Endothelial cell of umbilical vein (primary cell): ENCODE measurements at regions not wholly inside any gene's neighbourhood (a gene's known extent, or its start where the extent isn't known, plus 50 kb on each side); places are given as distances from the start of the nearest gene placed in this dataset.

Experiments used
- BruUV-seq: library from RNA; stranded (reverse); fragments of 400-500 nt; replicated peaks from 2 replicates; lab custom pipeline; 2021; lab: Mats Ljungman, UMichigan
- CTCF ChIA-PET: fragments of 300-600, 350-600 bp; sonication (Branson Sonifier 250); formaldehyde crosslinking; loops from one replicate; lab custom pipeline; 2021; ENCODE audit warnings: antibody characterized with exemption, inconsistent platforms; lab: Charles Lee
- POLR2A ChIA-PET: fragments of 300-600, 350-600 bp; sonication (Branson Sonifier 250); formaldehyde crosslinking; loops from one replicate; lab custom pipeline; 2021; ENCODE audit warnings: antibody characterized with exemption, inconsistent platforms; lab: Charles Lee
- DNase-seq: peaks from one replicate; pipeline ENCODE4 v3.0.0-alpha.2; 2011; ENCODE audit warnings: low read depth, low spot score
- FAIRE-seq: peaks from 2 replicates; lab custom pipeline; 2011; peaks lifted over from hg19 to GRCh38; lab: Jason Lieb, UNC
- H2AFZ ChIP-seq: 2 replicates; pipeline ENCODE4 v1.6.0; 2012; ENCODE audit warnings: low read depth, low read length, control low read depth, inconsistent platforms
- H3K27ac ChIP-seq: 2 replicates; pipeline ENCODE4 v1.5.1; 2011; ENCODE audit warnings: low read depth, mild to moderate bottlenecking, control low read depth, low read length, moderate library complexity; ENCODE audit not compliant: insufficient read depth
- H3K27me3 ChIP-seq, 2 experiments: 2 replicates each; pipeline versions ENCODE4 v1.6.0 to v1.6.1; 2011; ENCODE audit warnings: low read length in 2 of 2, mixed read lengths in 1 of 2; ENCODE audit not compliant: control insufficient read depth in 2 of 2, insufficient read depth in 2 of 2
- H3K36me3 ChIP-seq, 2 experiments: 2 replicates in 1 of 2; 3 replicates in 1 of 2; pipeline ENCODE4 v1.5.1; 2011; ENCODE audit warnings: low read length in 2 of 2, mild to moderate bottlenecking in 1 of 2, moderate library complexity in 1 of 2; ENCODE audit not compliant: control insufficient read depth in 2 of 2, insufficient read depth in 2 of 2; ENCODE audit errors: extremely low read depth in 1 of 2
- H3K4me1 ChIP-seq: 3 replicates; pipeline ENCODE4 v1.5.1; 2011; ENCODE audit warnings: mild to moderate bottlenecking, low read length; ENCODE audit not compliant: control insufficient read depth, insufficient read depth; ENCODE audit errors: extremely low read depth
- H3K4me2 ChIP-seq: 2 replicates; pipeline ENCODE4 v1.6.1; 2011; ENCODE audit warnings: low read length, control low read depth, mixed read lengths; ENCODE audit not compliant: insufficient read depth
- H3K4me3 ChIP-seq, 3 experiments: fragments of 200-600 bp in 1 of 3; sonication (generic), shearing (Covaris generic) in 1 of 3; replicated peaks in 1 of 3; 2 replicates each; pipeline ENCODE4 v1.5.1; 2011 to 2016; ENCODE audit warnings: control low read depth in 3 of 3, low read length in 3 of 3, mild to moderate bottlenecking in 2 of 3, inconsistent platforms in 1 of 3, low read depth in 1 of 3, moderate library complexity in 1 of 3; ENCODE audit not compliant: insufficient read depth in 1 of 3
- H3K79me2 ChIP-seq: 2 replicates; pipeline ENCODE4 v1.6.0; 2012; ENCODE audit warnings: low read length, inconsistent platforms; ENCODE audit not compliant: control insufficient read depth, insufficient read depth
- H3K9ac ChIP-seq: replicated peaks from 2 replicates; pipeline ENCODE3; 2011; ENCODE audit warnings: low read length, control low read depth; ENCODE audit not compliant: insufficient read depth; ENCODE audit errors: extremely low read depth
- H3K9me1 ChIP-seq: replicated peaks from 3 replicates; pipeline ENCODE4 v1.6.0; 2011; ENCODE audit warnings: mild to moderate bottlenecking, low read length; ENCODE audit not compliant: control insufficient read depth, insufficient read depth; ENCODE audit errors: extremely low read depth
- H3K9me3 ChIP-seq: replicated peaks from 2 replicates; pipeline ENCODE4 v1.5.1; 2012; ENCODE audit warnings: low read length, inconsistent platforms; ENCODE audit not compliant: control insufficient read depth, insufficient read depth
- H4K20me1 ChIP-seq: replicated peaks from 2 replicates; pipeline ENCODE3; 2011; ENCODE audit warnings: mild to moderate bottlenecking, low read length; ENCODE audit not compliant: control insufficient read depth, insufficient read depth; ENCODE audit errors: extremely low read depth
- EZH2 ChIP-seq: IDR thresholded peaks from 2 replicates; pipeline ENCODE4 v1.6.1; 2012; ENCODE audit warnings: borderline replicate concordance, low read depth, mild to moderate bottlenecking, moderate library complexity, low read length, inconsistent platforms; ENCODE audit not compliant: severe bottlenecking
- FOS ChIP-seq: IDR thresholded peaks from 2 replicates; pipeline ENCODE4 v1.6.1; 2011; ENCODE audit warnings: mild to moderate bottlenecking, low read length, moderate library complexity, borderline replicate concordance; ENCODE audit not compliant: insufficient read depth
- GATA2 ChIP-seq: IDR thresholded peaks from 2 replicates; pipeline ENCODE4 v1.7.0; 2011; ENCODE audit warnings: low read depth, mild to moderate bottlenecking, moderate library complexity, mixed read lengths, low read length; ENCODE audit not compliant: insufficient read length, insufficient read depth
- JUN ChIP-seq: IDR thresholded peaks from 2 replicates; pipeline ENCODE4 v1.6.1; 2011; ENCODE audit warnings: borderline replicate concordance, low read depth; ENCODE audit not compliant: insufficient read length, insufficient read depth
- POLR2A ChIP-seq: IDR thresholded peaks from 2 replicates; pipeline ENCODE4 v1.6.1; 2012; ENCODE audit warnings: low read depth, mild to moderate bottlenecking, control low read depth, low read length
- POLR2AphosphoS5 ChIP-seq: IDR thresholded peaks from 2 replicates; pipeline ENCODE4 v1.6.1; 2012; ENCODE audit warnings: low read depth, mild to moderate bottlenecking, control low read depth, low read length, moderate library complexity; ENCODE audit not compliant: insufficient read depth
- dilution Hi-C: fragments of 300-500 bp; cut with MboI; formaldehyde crosslinking; loops from one replicate; pipeline ENCODE4 v1.15.0; 2019; ENCODE audit warnings: low sequenced_read_pairs; ENCODE audit not compliant: extremely low pct_ligation_motif_present
- intact Hi-C: fragments of 100-400 bp; cut with micrococcal nuclease; formaldehyde crosslinking; loops from one replicate; pipeline ENCODE4 v1.10.0; 2022
- TF ChIP-seq, protein P1 (sequence below): IDR thresholded peaks from 2 replicates; pipeline ENCODE4 v1.6.1; 2011; ENCODE audit not compliant: insufficient read depth, insufficient read length

DNA sequence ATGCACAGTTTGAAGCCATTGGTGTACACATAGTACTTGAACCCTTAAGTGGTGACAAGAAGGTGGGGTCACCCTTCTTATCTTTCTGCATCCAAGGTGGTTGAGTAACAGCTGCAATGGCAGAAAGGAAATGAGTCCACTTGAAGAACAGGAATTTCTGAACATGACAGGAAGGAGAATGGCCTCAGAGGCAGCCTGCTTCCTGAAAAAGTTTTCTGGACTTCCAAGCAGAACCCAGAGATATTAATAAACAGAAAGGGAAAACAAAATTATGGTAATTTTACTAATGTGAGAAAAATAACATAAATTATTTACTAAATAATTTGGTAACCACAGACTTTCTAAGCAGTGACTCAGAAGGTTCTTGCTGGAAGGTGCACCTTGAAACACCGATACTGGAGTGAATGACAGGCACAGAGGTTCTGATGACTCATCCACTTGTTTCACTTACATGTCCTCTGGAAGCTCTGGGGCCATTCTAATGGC lies 119.9 kb upstream of the HS3ST1 start:
- POLR2A ChIA-PET: no interaction called here
- FAIRE-seq: peak; percentile 68
- BruUV-seq: no TSS peak
- peak overlapping the region; percentile 64 for H3K4me2 ChIP-seq
- TF ChIP-seq GATA2 (peak; percentile 97), JUN (peak; percentile 78), POLR2AphosphoS5 (peak; percentile 88), POLR2A (no peak), FOS (peak; percentile 93), EZH2 (no peak)
- TF ChIP-seq, protein P1, sequence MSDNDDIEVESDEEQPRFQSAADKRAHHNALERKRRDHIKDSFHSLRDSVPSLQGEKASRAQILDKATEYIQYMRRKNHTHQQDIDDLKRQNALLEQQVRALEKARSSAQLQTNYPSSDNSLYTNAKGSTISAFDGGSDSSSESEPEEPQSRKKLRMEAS: no peak
- peaks cover 32% of the 10 kb centered on the region for H3K79me2 ChIP-seq
- H3K36me3 ChIP-seq: no peaks in the 10 kb centered on the region
- H3K9me3 ChIP-seq: no peaks in the 10 kb centered on the region
- CTCF ChIA-PET: interaction anchor here (1.0 kb wide), 1 partner anchor 171 kb away, joined by 3 read pairs; no protein-coding TSS in a partner anchor
- no peaks in the 10 kb centered on the region for H3K27me3 ChIP-seq
- DNase-seq: peak; percentile 73
- peak overlapping the region; percentile 87 for H3K27ac ChIP-seq
- H3K4me3 ChIP-seq: no peak overlapping the region
- H4K20me1 ChIP-seq: no peaks in the 10 kb centered on the region
- dilution Hi-C loops (no loop called here), intact Hi-C loops (loop anchor here (1.0 to 10.0 kb wide), 5 partner anchors 43 to 1454 kb away; no protein-coding TSS in a partner anchor)
- H3K9ac ChIP-seq: peak overlapping the region; percentile 19
- no peak overlapping the region for H2AFZ ChIP-seq
- H3K4me1 ChIP-seq: peaks cover 58% of the 10 kb centered on the region
- H3K9me1 ChIP-seq: no peaks in the 10 kb centered on the region
